HG03135 (cell line): ENCODE measurements at regions not wholly inside any gene's neighbourhood (a gene's known extent, or its start where the extent isn't known, plus 50 kb on each side); places are given as distances from the start of the nearest gene placed in this dataset.

ENCODE experiments used
- ATAC-seq: cut with Tn5 transposase; IDR thresholded peaks from one replicate; pipeline ENCODE4 v1.9.1; 2021; ENCODE audit warnings: mild to moderate bottlenecking, moderate library complexity; ENCODE audit not compliant: unreplicated experiment

- no peak for ATAC-seq
Observed at GRCh38 chr6:44558832-44559251, 171.3 kb downstream of the CDC5L start.

- no peak for ATAC-seq
Observed at GRCh38 chr6:44559486-44560270, 172.2 kb downstream of the CDC5L start.

- no peak for ATAC-seq
Observed at GRCh38 chr6:44560458-44561059, 173.1 kb downstream of the CDC5L start.

GRCh38 chr6:44561060-44561623, 173.6 kb downstream of the CDC5L start:
- ATAC-seq, result no peak

- no peak for ATAC-seq
Observed at GRCh38 chr6:44561832-44562665, 174.5 kb downstream of the CDC5L start.

GRCh38 chr6:44563397-44563796, 175.9 kb downstream of the CDC5L start:
- ATAC-seq, result no peak

- no peak for ATAC-seq
Observed at GRCh38 chr6:44564906-44565524, 177.5 kb downstream of the CDC5L start.

- ATAC-seq, result no peak
Observed at GRCh38 chr6:44567406-44567805, 179.9 kb downstream of the CDC5L start.

- ATAC-seq, result no peak
Observed at GRCh38 chr6:44569131-44569530, 181.6 kb downstream of the CDC5L start.

GRCh38 chr6:44569931-44570385, 182.5 kb downstream of the CDC5L start:
- no peak for ATAC-seq

- no peak for ATAC-seq
Observed at GRCh38 chr6:44571510-44571909, 184.0 kb downstream of the CDC5L start.

- ATAC-seq, result no peak
Observed at GRCh38 chr6:44572346-44572745, 184.8 kb downstream of the CDC5L start.

- ATAC-seq, result no peak
Observed at GRCh38 chr6:44575644-44576043, 188.1 kb downstream of the CDC5L start.

GRCh38 chr6:44576132-44576631, 188.7 kb downstream of the CDC5L start:
- no peak for ATAC-seq

- ATAC-seq, result no peak
Observed at GRCh38 chr6:44580901-44581300, 193.4 kb downstream of the CDC5L start.

GRCh38 chr6:44582930-44583329, 195.4 kb downstream of the CDC5L start:
- ATAC-seq, result no peak

GRCh38 chr6:44590471-44590870, 203.0 kb downstream of the CDC5L start:
- no peak for ATAC-seq

GRCh38 chr6:44593539-44593944, 206.0 kb downstream of the CDC5L start:
- no peak for ATAC-seq

GRCh38 chr6:44594481-44594880, 207.0 kb downstream of the CDC5L start:
- ATAC-seq, result no peak

- ATAC-seq, result no peak
Observed at GRCh38 chr6:44598679-44599078, 211.2 kb downstream of the CDC5L start.

GRCh38 chr6:44599672-44600071, 212.2 kb downstream of the CDC5L start:
- no peak for ATAC-seq
